ENCODE measurements at regions not wholly inside any gene's neighbourhood (a gene's known extent, or its start where the extent isn't known, plus 50 kb on each side); places are given as distances from the start of the nearest gene placed in this dataset.

- no peak overlapping the region for H4K91ac ChIP-seq (ENCODE audit: insufficient read length, low read depth, low read length)
- H2BK20ac ChIP-seq (ENCODE audit: low read depth, low read length, poor library complexity, severe bottlenecking): no peak overlapping the region
- Mint-ChIP-seq H3K27ac (no peak overlapping the region), H3K9me3 (peaks cover 21 to 27% of the 10 kb centered on the region in 2 experiments), H3K27me3 (ENCODE audit: low read depth) (peaks cover 3% of the 10 kb centered on the region; the same call in 1 of the 2 replicates), H3K4me1 (no peaks in the 10 kb centered on the region; a peak in 1 of 4 replicates), H3K36me3 (ENCODE audit: insufficient read depth in 1 of 3, low read depth in 3 of 3) (peaks cover 11 to 22% (median 22%) of the 10 kb centered on the region in 3 experiments), H3K4me3 (no peak overlapping the region)
- H4K5ac ChIP-seq (ENCODE audit: insufficient read length, low read depth, low read length): no peak overlapping the region
- no peak overlapping the region for H3K27ac ChIP-seq (ENCODE audit: insufficient read length, low read depth, low read length)
- H2BK5ac ChIP-seq (ENCODE audit: insufficient read length, low read length): no peak overlapping the region
- DNase-seq: no peak
- no peak overlapping the region for H3K56ac ChIP-seq (ENCODE audit: insufficient read length, low read depth, low read length)
- H3K23ac ChIP-seq (ENCODE audit: insufficient read length, low read depth, low read length): no peak overlapping the region
- WGBS (ENCODE audit: extremely low coverage, insufficient read length, low lambda C conversion rate): no CpG with 5 or more reads among the region's 2 CpGs
- no peak overlapping the region for H3K9ac ChIP-seq (ENCODE audit: extremely low read depth, insufficient read length, low read length)
- H3K27me3 ChIP-seq (ENCODE audit: insufficient read depth, low read length): no peaks in the 10 kb centered on the region
- no peak overlapping the region for H2BK12ac ChIP-seq (ENCODE audit: insufficient read length, low read depth, low read length)
- H2BK120ac ChIP-seq (ENCODE audit: low read depth, low read length, poor library complexity, severe bottlenecking): no peak overlapping the region
- no peak overlapping the region for H3K14ac ChIP-seq (ENCODE audit: insufficient read depth, low read length)
- H3K79me1 ChIP-seq (ENCODE audit: insufficient read depth, low read depth, low read length, poor library complexity, severe bottlenecking): no peaks in the 10 kb centered on the region
- H4K20me1 ChIP-seq (ENCODE audit: control insufficient read depth, insufficient read depth, insufficient read length): no peaks in the 10 kb centered on the region
- H2BK15ac ChIP-seq (ENCODE audit: low read depth, low read length): no peak overlapping the region
- H3K4me2 ChIP-seq (ENCODE audit: insufficient read depth, insufficient read length, low read length): no peak overlapping the region
- no peak overlapping the region for H3K4ac ChIP-seq (ENCODE audit: low read depth, low read length)
- H3K23me2 ChIP-seq (ENCODE audit: insufficient read length, low read depth, low read length, poor library complexity, severe bottlenecking): no peaks in the 10 kb centered on the region
- TF ChIP-seq CTCF (conservative IDR thresholded peaks at IDR 0.05): no peak
- no peak overlapping the region for H2AK5ac ChIP-seq (ENCODE audit: insufficient read length, low read length)
- H4K8ac ChIP-seq (replicated peaks; ENCODE audit: insufficient read length, low read depth, low read length): no peak overlapping the region
- H3K9me3 ChIP-seq (ENCODE audit: control insufficient read depth, low read depth, low read length): no peaks in the 10 kb centered on the region
- no peak overlapping the region for H2AFZ ChIP-seq (ENCODE audit: low read length)
- H3K18ac ChIP-seq (ENCODE audit: insufficient read length, low read depth, low read length): no peak overlapping the region
- no peak overlapping the region for H3T11ph ChIP-seq (ENCODE audit: low read length)
- H3K4me1 ChIP-seq (ENCODE audit: insufficient read depth, low read length): no peaks in the 10 kb centered on the region
- H3K79me2 ChIP-seq (ENCODE audit: insufficient read depth, low read length): no peaks in the 10 kb centered on the region
Measured at GRCh38 chr4:23590431-23590830, 299.4 kb downstream of the PPARGC1A start.
